VCaP (cell line): ENCODE measurements at regions not wholly inside any gene's neighbourhood (a gene's known extent, or its start where the extent isn't known, plus 50 kb on each side); places are given as distances from the start of the nearest gene placed in this dataset.

Experiments used
- H3K27ac ChIP-seq: fragments of 450-650 bp; 2 replicates; pipeline ENCODE4 v1.5.1; 2017
- CTCF ChIP-seq: fragments of 450-650 bp; conservative IDR thresholded peaks from 2 replicates; pipeline ENCODE4 v1.5.1; 2017; ENCODE audit warnings: mild to moderate bottlenecking, moderate library complexity

GRCh38 chr12:60278209-60278608 lies 682.4 kb downstream of the SLC16A7 start:
- H3K27ac ChIP-seq: no peak overlapping the region
- no peak for TF ChIP-seq CTCF

- no peak overlapping the region for H3K27ac ChIP-seq
- TF ChIP-seq CTCF: no peak
Observed at GRCh38 chr12:60279221-60279620, 683.4 kb downstream of the SLC16A7 start.

- H3K27ac ChIP-seq: no peak overlapping the region
- no peak for TF ChIP-seq CTCF
Observed at GRCh38 chr12:60281522-60281921, 685.7 kb downstream of the SLC16A7 start.

DNA sequence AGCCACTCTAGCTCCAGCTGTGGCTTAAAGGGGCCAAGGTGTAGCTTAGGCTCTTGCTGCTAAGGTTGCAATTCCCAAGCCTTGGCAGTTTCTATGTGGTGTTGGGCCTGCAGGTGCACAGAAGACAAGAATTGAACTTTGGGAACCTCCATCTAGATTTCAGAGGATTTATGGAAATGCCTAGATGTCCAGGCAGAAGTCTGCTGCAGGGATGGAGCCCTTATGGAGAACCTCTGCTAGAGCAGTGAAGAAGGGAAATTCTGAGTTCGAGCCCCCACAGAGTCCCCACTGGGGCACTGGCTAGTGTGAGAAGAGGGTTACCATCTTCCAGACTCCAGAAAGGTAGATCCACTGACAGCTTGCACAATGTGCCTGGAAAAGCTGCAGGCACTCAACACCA lies 694.7 kb downstream of the SLC16A7 start:
- no peak for TF ChIP-seq CTCF
- no peak overlapping the region for H3K27ac ChIP-seq

DNA sequence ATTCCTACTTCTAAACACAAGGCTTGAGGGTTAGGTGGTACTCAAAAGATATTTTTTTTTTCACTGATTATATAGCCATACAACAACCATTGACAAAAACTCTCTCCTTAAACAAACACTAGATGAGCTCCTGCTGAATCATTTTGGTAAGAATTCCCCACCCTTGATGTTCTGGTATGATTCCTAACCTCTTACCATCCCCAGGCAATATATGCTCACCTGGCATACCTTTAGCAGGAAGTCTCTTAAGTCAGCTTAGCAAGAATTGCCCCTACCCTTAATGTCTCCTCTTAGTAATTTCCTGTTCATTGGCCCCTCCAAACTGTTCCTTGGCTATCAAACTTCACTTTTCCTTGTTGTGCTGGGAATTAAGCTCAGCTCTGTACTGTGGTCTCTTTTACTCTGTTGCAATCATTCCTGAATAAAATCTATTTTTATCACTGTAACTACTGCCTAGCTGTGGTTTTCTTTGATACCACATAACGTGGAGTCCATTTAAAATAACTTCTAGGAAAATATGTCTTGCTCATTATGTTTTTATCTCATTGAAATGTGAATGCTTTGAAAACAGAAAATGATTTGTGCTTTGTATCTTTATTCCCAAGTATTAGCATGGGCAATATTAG lies 712.6 kb downstream of the SLC16A7 start:
- TF ChIP-seq CTCF: no peak
- no peak overlapping the region for H3K27ac ChIP-seq

- no peak for TF ChIP-seq CTCF
- no peak overlapping the region for H3K27ac ChIP-seq
Observed at GRCh38 chr12:60311940-60312339, 716.1 kb downstream of the SLC16A7 start.

DNA sequence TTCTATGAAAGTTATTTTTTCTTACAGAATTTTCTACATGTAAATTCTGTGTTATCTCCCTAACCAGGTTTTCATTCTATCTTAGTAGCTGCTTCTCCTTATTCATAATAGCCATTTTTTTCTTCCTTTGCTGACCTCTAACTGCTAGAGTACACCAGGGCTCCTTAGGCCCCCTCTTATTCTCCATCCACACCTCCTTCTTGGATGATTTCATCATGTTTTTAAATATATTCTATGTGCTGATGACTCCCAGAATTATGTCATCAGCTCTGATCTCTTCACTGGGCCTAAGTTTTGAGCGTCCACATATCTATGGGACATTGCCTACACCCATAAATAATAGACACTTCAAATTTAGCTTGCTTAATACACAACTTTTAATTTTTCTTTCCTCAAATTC lies 721.5 kb downstream of the SLC16A7 start:
- no peak for TF ChIP-seq CTCF
- H3K27ac ChIP-seq: no peak overlapping the region
